ENCODE measurements at regions not wholly inside any gene's neighbourhood (a gene's known extent, or its start where the extent isn't known, plus 50 kb on each side); places are given as distances from the start of the nearest gene placed in this dataset.

GRCh38 chr4:38207110-38207457, 246.9 kb downstream of the PTTG2 start:
- no peak for TF ChIP-seq CTCF (IDR thresholded peaks at IDR 0.05)
- no peak for TF ChIP-seq POLR2A (IDR thresholded peaks at IDR 0.05)
